Nephron (organoid): ENCODE measurements at regions not wholly inside any gene's neighbourhood (a gene's known extent, or its start where the extent isn't known, plus 50 kb on each side); places are given as distances from the start of the nearest gene placed in this dataset.

Experiments
- H3K27ac Mint-ChIP-seq, 3 experiments: 2 replicates each; pipeline ENCODE4 v1.8.0; 2020; ENCODE audit warnings: mixed read lengths in 3 of 3, mild to moderate bottlenecking in 2 of 3, moderate library complexity in 1 of 3
- H3K27me3 Mint-ChIP-seq: 2 replicates; pipeline ENCODE4 v1.8.0; 2021; ENCODE audit warnings: low read depth, mild to moderate bottlenecking, moderate library complexity, mixed read lengths
- H3K36me3 Mint-ChIP-seq: 2 replicates; pipeline ENCODE4 v1.8.0; 2020; ENCODE audit warnings: low read depth, mixed read lengths
- H3K4me1 Mint-ChIP-seq: 2 replicates; pipeline ENCODE4 v1.8.0; 2020; ENCODE audit warnings: mixed read lengths
- H3K4me3 Mint-ChIP-seq, 3 experiments: 2 replicates each; pipeline ENCODE4 v1.8.0; 2020; ENCODE audit warnings: mild to moderate bottlenecking in 3 of 3, mixed read lengths in 3 of 3, moderate library complexity in 2 of 3
- H3K9me3 Mint-ChIP-seq: 2 replicates; pipeline ENCODE4 v1.8.0; 2020; ENCODE audit warnings: mixed read lengths
- CTCF ChIP-seq, 3 experiments: fragments of 200-600 bp; sonication (generic); IDR thresholded peaks; one replicate each; pipeline ENCODE4 v1.5.0; 2021; ENCODE audit warnings: antibody characterized with exemption in 3 of 3; ENCODE audit not compliant: unreplicated experiment in 3 of 3

GRCh38 chr2:196275646-196276352 lies 104.4 kb upstream of the STK17B start:
- Mint-ChIP-seq H3K9me3 (no peaks in the 10 kb centered on the region), H3K27me3 (no peaks in the 10 kb centered on the region)

GRCh38 chr2:196276421-196276820 lies 105.0 kb upstream of the STK17B start:
- H3K4me1 Mint-ChIP-seq, result peaks cover 27% of the 10 kb centered on the region

More at GRCh38 chr2:196275646-196276352, 104.4 kb upstream of the STK17B start:
- Mint-ChIP-seq H3K27ac (peak overlapping the region in 1 of 3 experiments; percentile 73), H3K36me3 (peaks cover 22% of the 10 kb centered on the region), H3K4me3 (no peak overlapping the region), H3K4me1 (peaks cover 27% of the 10 kb centered on the region)
- no peak for TF ChIP-seq CTCF (IDR thresholded peaks at IDR 0.05; ENCODE audit: unreplicated experiment in 3 of 3)

GRCh38 chr2:196277002-196277401 lies 105.6 kb upstream of the STK17B start:
- Mint-ChIP-seq H3K27me3 (no peaks in the 10 kb centered on the region), H3K9me3 (no peaks in the 10 kb centered on the region), H3K4me1 (peaks cover 27% of the 10 kb centered on the region), H3K4me3 (no peak overlapping the region), H3K27ac (no peak overlapping the region), H3K36me3 (peaks cover 22% of the 10 kb centered on the region)
- peak; percentile 15 to 54 (median 33) for TF ChIP-seq CTCF (IDR thresholded peaks at IDR 0.05; ENCODE audit: unreplicated experiment in 3 of 3)

More at GRCh38 chr2:196276421-196276820, 105.0 kb upstream of the STK17B start:
- Mint-ChIP-seq H3K27ac (peak overlapping the region in 1 of 3 experiments; percentile 73), H3K36me3 (peaks cover 22% of the 10 kb centered on the region), H3K27me3 (no peaks in the 10 kb centered on the region), H3K9me3 (no peaks in the 10 kb centered on the region), H3K4me3 (no peak overlapping the region)
- TF ChIP-seq CTCF (IDR thresholded peaks at IDR 0.05; ENCODE audit: unreplicated experiment in 3 of 3), result no peak

GRCh38 chr2:196278491-196278911 lies 107.1 kb upstream of the STK17B start:
- Mint-ChIP-seq H3K4me3 (no peak overlapping the region), H3K36me3 (peaks cover 22% of the 10 kb centered on the region), H3K27me3 (peaks cover 4% of the 10 kb centered on the region), H3K4me1 (peaks cover 27% of the 10 kb centered on the region), H3K9me3 (no peaks in the 10 kb centered on the region), H3K27ac (no peak overlapping the region)
- TF ChIP-seq CTCF (IDR thresholded peaks at IDR 0.05; ENCODE audit: unreplicated experiment in 3 of 3), result no peak

- peaks cover 24% of the 10 kb centered on the region for H3K4me1 Mint-ChIP-seq
- H3K4me3 Mint-ChIP-seq, result no peak overlapping the region
- no peak overlapping the region for H3K27ac Mint-ChIP-seq
- no peak for TF ChIP-seq CTCF (IDR thresholded peaks at IDR 0.05; ENCODE audit: unreplicated experiment in 3 of 3)
- peaks cover 4% of the 10 kb centered on the region for H3K27me3 Mint-ChIP-seq
- no peaks in the 10 kb centered on the region for H3K9me3 Mint-ChIP-seq
- peaks cover 27% of the 10 kb centered on the region for H3K36me3 Mint-ChIP-seq
Measured at GRCh38 chr2:196279541-196279940, 108.2 kb upstream of the STK17B start.
